ENCODE measurements at regions not wholly inside any gene's neighbourhood (a gene's known extent, or its start where the extent isn't known, plus 50 kb on each side); places are given as distances from the start of the nearest gene placed in this dataset.

DNA sequence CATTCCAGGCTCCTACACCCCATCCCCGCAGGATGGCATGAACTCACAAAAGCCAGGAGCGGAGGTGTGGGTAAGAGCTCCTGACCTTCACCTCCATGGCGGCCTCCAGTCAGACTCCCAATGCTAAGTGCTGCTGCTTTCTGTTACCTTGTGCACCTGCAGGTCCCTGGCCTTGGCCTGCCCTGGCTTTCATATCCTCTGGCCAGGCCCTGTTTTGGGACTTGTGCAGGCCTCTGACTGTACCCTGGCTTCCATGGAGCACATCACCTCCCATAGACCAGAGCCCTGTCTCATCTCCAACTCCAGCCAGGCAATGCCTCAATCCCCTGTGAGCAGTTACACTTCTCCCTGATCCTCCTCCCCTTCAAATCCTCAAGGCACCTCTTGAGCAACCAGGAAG is 124.5 kb downstream of the MED10 start:
- TF ChIP-seq, protein P1, sequence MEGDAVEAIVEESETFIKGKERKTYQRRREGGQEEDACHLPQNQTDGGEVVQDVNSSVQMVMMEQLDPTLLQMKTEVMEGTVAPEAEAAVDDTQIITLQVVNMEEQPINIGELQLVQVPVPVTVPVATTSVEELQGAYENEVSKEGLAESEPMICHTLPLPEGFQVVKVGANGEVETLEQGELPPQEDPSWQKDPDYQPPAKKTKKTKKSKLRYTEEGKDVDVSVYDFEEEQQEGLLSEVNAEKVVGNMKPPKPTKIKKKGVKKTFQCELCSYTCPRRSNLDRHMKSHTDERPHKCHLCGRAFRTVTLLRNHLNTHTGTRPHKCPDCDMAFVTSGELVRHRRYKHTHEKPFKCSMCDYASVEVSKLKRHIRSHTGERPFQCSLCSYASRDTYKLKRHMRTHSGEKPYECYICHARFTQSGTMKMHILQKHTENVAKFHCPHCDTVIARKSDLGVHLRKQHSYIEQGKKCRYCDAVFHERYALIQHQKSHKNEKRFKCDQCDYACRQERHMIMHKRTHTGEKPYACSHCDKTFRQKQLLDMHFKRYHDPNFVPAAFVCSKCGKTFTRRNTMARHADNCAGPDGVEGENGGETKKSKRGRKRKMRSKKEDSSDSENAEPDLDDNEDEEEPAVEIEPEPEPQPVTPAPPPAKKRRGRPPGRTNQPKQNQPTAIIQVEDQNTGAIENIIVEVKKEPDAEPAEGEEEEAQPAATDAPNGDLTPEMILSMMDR (IDR thresholded peaks at IDR 0.05; ENCODE audit: low read depth, low read length, poor library complexity, severe bottlenecking), result no peak
- no peak for TF ChIP-seq EZH2phosphoT487 (IDR thresholded peaks at IDR 0.05; ENCODE audit: borderline replicate concordance, low read length)

Data from DOHH2 (cell line).